Adipose tissue (tissue), 3 donors: ENCODE measurements at regions not wholly inside any gene's neighbourhood (a gene's known extent, or its start where the extent isn't known, plus 50 kb on each side); places are given as distances from the start of the nearest gene placed in this dataset.

Experiments used
- H3K27ac ChIP-seq: one replicate; pipeline ENCODE4 v1.5.1; 2013; ENCODE audit warnings: low read depth, low read length
- WGBS, 3 donors: extraction: QIAGEN DNeasy Blood & Tissue Kit; methylation state at CpG; one replicate each; pipeline ENCODE4 v1.1.7; 2013; 5-methylcytosine and 5-hydroxymethylcytosine counted together
- donor health status: healthy with polysubstance abuse.
- donor health status: Bipolar disorder and iron deficiency.
- donor health status: healthy.

DNA sequence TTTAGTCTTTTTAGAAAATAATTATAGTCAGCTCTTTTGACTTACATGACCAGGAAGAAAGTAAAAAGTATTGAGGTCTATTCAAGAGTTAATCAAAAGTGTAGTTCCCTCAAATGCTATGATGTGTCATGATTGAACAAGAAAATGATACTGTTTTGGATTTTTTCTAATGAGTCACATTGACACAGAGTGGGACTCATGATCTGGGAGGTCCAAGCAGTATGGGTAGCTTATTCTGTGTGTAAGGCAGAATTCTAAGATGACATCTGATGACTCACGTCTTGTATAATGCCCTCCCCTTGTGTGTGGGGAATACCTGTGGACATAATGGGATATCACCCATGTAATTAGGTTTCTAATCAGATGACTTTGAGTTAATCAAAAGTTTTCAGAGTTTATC, 178.1 kb upstream of the DDHD1 start:
- 79 to 96% (median 91%) methylated on average over 1 of the region's 1 CpG for WGBS, 3 donors
- no peak overlapping the region for H3K27ac ChIP-seq

DNA sequence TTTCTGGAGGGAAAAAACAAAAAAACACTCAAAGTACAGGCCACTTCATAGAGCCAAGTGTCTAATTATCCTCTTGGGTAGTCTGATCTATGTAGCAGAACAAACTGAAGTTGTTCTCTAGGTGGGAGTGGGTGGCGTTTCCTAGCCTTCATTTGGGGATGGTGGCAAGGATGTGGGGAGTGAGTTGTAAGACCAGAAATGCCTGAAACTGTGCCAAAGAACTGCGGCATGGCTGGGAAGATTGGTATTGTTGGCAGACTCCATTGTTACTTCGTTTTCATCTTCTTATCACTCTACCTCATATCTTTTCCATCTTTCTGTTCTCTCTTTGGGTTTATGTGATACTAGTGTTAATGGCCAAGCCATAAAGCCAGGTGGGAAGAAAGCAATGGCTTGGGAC, 177.3 kb upstream of the DDHD1 start:
- H3K27ac ChIP-seq: no peak overlapping the region
- 73 to 77% (median 76%) methylated on average over 3 of the region's 3 CpGs for WGBS, 3 donors

DNA sequence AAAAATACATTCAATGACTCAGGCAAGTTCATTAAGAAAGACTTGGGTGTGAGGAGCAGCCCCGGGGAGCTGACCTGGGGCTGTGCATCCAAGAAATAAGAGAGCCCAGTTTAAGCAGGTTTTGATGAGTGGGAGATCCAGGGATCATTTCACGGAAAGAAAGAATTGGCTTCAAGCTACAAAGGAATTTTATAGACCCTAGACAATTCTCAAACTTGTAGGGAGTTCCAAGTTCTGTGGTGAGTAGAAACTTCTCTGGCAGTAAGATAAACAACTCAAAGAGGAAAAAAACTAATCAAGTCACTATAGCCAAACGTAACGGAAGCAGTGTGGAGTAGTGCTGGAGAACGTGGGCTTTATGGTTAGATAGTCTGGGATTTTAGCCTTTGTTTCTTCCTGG, 175.7 kb upstream of the DDHD1 start:
- WGBS, 3 donors: 62 to 67% (median 64%) methylated on average over 5 of the region's 5 CpGs
- H3K27ac ChIP-seq: no peak overlapping the region

DNA sequence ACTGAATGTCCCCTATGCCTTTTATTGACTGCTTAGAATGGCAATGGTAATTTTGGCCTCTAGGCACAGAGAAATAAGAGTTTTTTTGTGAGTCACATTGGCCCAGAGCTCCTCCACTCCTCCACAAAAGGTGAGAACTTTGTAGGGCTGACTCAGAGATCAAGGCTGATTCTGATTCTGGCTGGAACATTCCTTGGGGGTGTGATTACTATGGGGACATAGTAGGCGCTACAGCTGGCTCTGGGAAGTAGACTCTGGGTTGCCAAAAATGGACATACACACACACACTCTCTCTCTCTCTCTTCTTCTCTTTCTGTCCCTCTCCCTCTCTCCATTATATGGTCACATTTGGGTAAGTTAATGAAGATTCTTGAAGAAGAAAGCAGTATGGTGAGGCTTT, 174.6 kb upstream of the DDHD1 start:
- WGBS, 3 donors: 80 to 97% (median 96%) methylated on average over 1 of the region's 1 CpG
- H3K27ac ChIP-seq: no peak overlapping the region

DNA sequence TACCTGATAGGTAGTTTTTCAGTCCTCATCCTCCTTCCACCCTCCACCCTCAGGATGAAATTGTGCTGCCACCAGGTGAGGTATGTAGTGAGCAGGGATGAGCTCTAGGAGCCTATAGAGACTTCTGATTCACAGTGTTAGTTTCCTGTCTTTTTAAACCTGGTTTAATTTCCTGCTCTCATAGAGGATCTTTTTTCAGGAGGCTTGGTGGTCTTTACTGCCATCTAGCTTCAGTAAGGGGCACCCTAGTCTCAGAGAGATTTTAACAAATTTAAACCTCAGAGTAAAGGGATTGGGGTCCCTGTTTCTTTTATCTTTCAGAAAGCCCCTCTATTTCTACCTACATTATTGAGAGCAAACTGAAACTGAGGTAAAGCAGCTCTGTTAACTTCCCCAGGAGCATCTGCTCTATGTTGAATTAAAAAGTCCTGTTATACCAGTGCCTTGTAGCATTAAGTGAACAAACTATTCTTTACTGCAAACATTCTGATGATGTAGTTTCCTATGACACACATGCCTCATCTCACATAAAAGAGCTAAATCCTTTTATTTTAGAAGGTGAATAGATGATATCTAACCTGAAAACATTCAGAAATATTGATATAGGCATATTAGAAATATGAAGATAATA, 172.2 kb upstream of the DDHD1 start:
- no peak overlapping the region for H3K27ac ChIP-seq

DNA sequence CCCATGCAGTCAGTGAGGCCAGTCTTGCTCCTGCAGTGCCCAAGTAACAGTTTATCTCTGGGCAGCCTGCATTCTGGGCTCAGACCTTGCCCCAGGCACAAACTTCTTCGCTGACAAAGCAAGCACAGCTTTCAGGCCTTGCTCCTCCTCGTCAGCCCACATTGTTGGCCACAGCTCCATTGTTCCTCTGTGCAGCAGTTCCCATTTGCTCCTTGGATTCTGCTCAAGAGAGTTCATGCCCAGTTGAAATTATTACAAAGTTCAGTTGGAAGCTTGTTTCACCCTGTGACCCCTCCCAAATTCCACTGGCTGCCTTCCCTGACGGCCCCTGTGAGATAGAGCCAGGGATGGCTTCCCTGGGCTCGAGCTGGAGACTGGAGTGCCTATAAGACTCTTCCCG, 163.4 kb upstream of the DDHD1 start:
- H3K27ac ChIP-seq: no peak overlapping the region
- WGBS, 3 donors: 54 to 65% (median 59%) methylated on average over 5 of the region's 5 CpGs

GRCh38 chr14:53310412-53310811, 157.3 kb upstream of the DDHD1 start:
- no peak overlapping the region for H3K27ac ChIP-seq
- 95 to 96% (median 96%) methylated on average over 2 of the region's 2 CpGs for WGBS, 3 donors

DNA sequence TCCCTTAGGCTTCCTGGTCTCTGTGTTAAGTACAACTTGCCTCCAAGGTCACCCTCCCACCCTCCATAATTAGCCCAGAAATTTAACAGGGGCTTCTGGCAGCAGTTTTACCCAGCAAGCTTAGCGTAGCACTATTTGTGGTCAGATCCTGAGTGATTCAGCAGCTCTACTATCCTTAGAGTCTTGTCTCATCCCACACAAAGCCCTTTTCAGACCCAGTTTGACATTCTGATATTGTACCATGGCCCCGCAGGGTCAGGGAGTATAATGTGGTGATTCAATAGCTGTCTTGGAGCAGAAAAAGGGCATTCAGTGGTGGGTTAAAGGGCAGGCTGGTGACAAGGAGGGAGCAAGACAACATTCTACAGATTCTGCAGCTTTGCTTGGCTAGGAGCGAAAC, 153.8 kb upstream of the DDHD1 start:
- 48 to 65% (median 56%) methylated on average over 3 of the region's 3 CpGs for WGBS, 3 donors
- no peak overlapping the region for H3K27ac ChIP-seq

- 2 to 6% (median 5%) methylated on average over 11 of the region's 11 CpGs for WGBS, 3 donors
- no peak overlapping the region for H3K27ac ChIP-seq
Measured at GRCh38 chr14:53306267-53306721, 153.2 kb upstream of the DDHD1 start.

- 70 to 80% (median 74%) methylated on average over 3 of the region's 3 CpGs for WGBS, 3 donors
Measured at GRCh38 chr14:53304726-53305381, 151.7 kb upstream of the DDHD1 start.

GRCh38 chr14:53295985-53296582, 143.0 kb upstream of the DDHD1 start:
- no peak overlapping the region for H3K27ac ChIP-seq
- WGBS, 3 donors: 51 to 57% (median 52%) methylated on average over 9 of the region's 9 CpGs

More at GRCh38 chr14:53304726-53305381, 151.7 kb upstream of the DDHD1 start:
- no peak overlapping the region for H3K27ac ChIP-seq

GRCh38 chr14:53295372-53295771, 142.2 kb upstream of the DDHD1 start:
- 66 to 90% (median 87%) methylated on average over 4 of the region's 4 CpGs for WGBS, 3 donors

GRCh38 chr14:53286301-53286700, 133.2 kb upstream of the DDHD1 start:
- H3K27ac ChIP-seq: no peak overlapping the region

More at GRCh38 chr14:53295372-53295771, 142.2 kb upstream of the DDHD1 start:
- H3K27ac ChIP-seq: no peak overlapping the region

- 74 to 82% (median 81%) methylated on average over 4 of the region's 4 CpGs for WGBS, 3 donors
- H3K27ac ChIP-seq: no peak overlapping the region
Measured at GRCh38 chr14:53285821-53286220, 132.7 kb upstream of the DDHD1 start.

DNA sequence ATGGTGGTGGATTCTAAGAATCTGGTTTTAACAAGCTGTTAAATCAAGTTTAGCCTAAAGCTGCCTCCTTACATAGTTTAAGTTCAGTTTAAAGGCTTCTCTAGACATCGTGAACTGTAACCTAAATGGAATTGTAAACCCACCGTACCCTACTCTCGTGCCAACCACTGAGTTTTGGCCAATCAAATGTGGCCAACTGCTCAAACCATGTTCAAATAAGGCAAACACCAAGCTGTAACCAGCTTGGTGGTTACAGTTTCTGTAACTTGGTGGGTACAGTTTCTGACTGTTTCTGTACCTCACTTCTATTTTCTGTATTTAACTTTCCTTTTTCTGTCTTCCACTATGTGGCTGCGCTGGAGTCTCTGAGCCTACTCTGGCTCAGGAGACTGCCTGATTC, 131.9 kb upstream of the DDHD1 start:
- WGBS, 3 donors: 93 to 96% (median 93%) methylated on average over 4 of the region's 4 CpGs
- H3K27ac ChIP-seq: no peak overlapping the region

DNA sequence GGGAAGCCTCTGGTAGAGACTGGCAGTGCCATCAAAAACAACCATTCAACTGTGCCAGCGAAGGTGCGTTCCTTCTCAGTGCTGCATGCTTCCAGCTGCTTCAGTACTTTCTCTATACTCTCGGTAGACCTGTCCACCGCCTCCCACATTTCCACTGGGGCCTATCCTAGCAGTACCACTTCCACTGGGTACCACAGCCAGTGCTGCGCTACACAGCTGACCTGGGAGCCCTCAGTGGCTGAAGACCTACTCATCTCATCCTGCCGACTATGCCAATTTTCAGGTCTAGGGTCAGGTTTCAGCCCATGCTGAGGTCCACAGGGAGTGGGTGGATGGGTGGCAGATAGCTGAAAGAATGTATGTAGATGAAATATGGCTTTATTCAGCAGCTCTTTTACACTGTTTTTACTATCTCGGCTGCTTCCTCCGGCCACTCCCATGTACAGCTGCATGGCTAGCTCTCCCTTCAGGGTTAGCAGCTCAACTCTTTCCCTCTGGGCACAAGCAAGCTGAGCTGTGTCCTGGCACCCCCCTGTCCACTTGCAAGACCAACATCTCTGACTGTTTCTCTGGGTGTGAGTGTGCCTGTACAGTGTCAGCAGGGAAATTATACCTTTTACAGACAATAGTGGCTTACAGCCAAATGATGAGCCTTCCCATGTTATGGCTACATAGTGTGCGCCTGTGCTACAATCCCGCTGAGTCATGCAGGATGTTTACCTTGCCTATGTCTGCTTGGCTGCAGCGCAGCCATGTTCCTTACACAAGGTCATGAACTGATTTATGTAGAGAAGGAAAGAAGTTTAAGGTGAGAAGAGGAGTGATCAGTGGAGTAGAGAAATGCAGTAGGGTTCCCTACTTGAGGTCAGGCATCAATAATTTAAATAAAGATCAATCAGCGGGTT, 125.7 kb upstream of the DDHD1 start:
- H3K27ac ChIP-seq: no peak overlapping the region
- WGBS, 3 donors: 85 to 93% (median 89%) methylated on average over 12 of the region's 12 CpGs

- no peak overlapping the region for H3K27ac ChIP-seq
- WGBS, 3 donors: 57 to 76% (median 74%) methylated on average over 6 of the region's 6 CpGs
Measured at GRCh38 chr14:53273671-53274072, 120.5 kb upstream of the DDHD1 start.

- no peak overlapping the region for H3K27ac ChIP-seq
- 85 to 93% (median 86%) methylated on average over 4 of the region's 4 CpGs for WGBS, 3 donors
Measured at GRCh38 chr14:53265025-53265424, 111.9 kb upstream of the DDHD1 start.

DNA sequence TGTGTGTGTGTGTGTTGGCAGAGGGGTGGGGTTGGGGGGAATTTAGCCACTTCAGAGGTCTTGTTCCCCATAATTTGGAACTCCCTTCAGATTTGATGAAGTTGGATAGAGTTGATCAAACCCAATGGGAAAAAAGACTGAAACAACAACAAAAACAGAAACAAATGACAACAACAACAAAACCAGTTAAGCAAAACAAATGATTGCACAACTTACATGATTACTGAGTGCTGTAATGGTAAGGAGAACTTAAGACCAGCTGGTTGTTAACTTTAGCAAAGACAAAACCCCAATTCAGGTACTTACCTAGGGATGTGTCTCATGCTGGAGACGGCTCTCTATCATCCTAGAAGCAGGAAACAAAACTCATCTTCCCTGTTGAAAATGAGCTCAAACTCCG, 107.8 kb upstream of the DDHD1 start:
- no peak overlapping the region for H3K27ac ChIP-seq
- 81 to 87% (median 85%) methylated on average over 2 of the region's 2 CpGs for WGBS, 3 donors
